Gastroesophageal sphincter (tissue), 3 donors: ENCODE measurements at regions not wholly inside any gene's neighbourhood (a gene's known extent, or its start where the extent isn't known, plus 50 kb on each side); places are given as distances from the start of the nearest gene placed in this dataset.

ENCODE experiments used
- EP300 ChIP-seq: sonication (generic); formaldehyde crosslinking; IDR thresholded peaks from one replicate; pipeline ENCODE4 v1.6.1; 2017; ENCODE audit warnings: antibody characterized with exemption, mild to moderate bottlenecking
- POLR2A ChIP-seq, 2 donors: fragments of 450-650 bp; IDR thresholded peaks; one replicate each; pipeline ENCODE4 v1.6.1; 2017; ENCODE audit warnings: antibody characterized with exemption in 2 of 2, mild to moderate bottlenecking in 2 of 2, moderate library complexity in 1 of 2
- POLR2AphosphoS5 ChIP-seq: sonication (generic); formaldehyde crosslinking; IDR thresholded peaks from one replicate; pipeline ENCODE4 v1.6.1; 2017; ENCODE audit warnings: antibody characterized with exemption
- TF ChIP-seq, protein P1 (sequence below), 4 experiments: fragments of 200-600 bp in 2 of 4; fragments of 450-650 bp in 2 of 4; sonication (generic) in 1 of 4; IDR thresholded peaks; one replicate each; pipeline ENCODE4 v1.5.1; 2017 to 2019; ENCODE audit warnings: antibody characterized with exemption in 4 of 4, mild to moderate bottlenecking in 2 of 4, moderate library complexity in 2 of 4

DNA sequence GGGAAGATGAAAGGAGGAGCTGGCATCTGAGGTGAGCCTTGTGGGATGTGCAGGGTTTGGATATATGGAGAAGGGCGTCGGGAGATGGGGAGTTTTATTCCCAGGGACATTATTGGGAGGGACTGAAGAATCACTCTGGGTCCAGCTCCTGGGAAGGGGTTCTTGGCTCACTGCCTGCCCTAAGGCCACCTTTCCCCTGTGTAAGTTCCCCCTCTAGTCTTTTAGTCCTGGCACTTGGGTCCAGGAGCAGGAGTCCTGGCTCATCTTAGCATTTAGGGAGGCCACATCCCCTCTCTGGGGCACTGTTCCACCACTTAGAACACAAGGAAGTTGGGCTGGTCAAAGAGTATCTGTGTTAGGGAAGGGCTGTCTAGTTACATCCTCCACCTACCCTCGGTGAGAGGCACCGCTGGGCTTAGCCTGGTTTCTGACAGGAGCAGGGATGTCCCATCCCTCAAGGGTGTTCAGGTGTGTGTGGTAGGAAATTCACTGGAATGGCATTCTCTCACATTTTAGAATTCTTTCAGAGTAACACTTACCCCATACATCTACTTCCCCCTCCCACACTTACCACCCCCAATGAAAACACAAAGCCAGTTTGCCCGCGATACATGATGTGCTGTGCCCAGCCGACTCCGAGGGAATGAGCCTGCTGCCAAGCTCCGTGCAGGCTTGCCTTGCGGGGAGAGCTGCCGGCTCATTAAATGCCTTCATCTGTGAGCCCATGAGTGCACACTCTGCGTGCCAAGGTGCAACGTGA lies 86.7 kb downstream of the FAM43A start:
- TF ChIP-seq, protein P1, sequence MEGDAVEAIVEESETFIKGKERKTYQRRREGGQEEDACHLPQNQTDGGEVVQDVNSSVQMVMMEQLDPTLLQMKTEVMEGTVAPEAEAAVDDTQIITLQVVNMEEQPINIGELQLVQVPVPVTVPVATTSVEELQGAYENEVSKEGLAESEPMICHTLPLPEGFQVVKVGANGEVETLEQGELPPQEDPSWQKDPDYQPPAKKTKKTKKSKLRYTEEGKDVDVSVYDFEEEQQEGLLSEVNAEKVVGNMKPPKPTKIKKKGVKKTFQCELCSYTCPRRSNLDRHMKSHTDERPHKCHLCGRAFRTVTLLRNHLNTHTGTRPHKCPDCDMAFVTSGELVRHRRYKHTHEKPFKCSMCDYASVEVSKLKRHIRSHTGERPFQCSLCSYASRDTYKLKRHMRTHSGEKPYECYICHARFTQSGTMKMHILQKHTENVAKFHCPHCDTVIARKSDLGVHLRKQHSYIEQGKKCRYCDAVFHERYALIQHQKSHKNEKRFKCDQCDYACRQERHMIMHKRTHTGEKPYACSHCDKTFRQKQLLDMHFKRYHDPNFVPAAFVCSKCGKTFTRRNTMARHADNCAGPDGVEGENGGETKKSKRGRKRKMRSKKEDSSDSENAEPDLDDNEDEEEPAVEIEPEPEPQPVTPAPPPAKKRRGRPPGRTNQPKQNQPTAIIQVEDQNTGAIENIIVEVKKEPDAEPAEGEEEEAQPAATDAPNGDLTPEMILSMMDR (IDR thresholded peaks at IDR 0.05) = no peak
- no peak for TF ChIP-seq POLR2AphosphoS5
- TF ChIP-seq POLR2A (IDR thresholded peaks at IDR 0.05) = no peak
- no peak for TF ChIP-seq EP300
